Transverse colon (tissue), 4 donors: ENCODE measurements at regions not wholly inside any gene's neighbourhood (a gene's known extent, or its start where the extent isn't known, plus 50 kb on each side); places are given as distances from the start of the nearest gene placed in this dataset.
"Not testable (repeated sequence)": the region's sequence is repeated elsewhere in the genome, so short reads cannot be mapped to it uniquely, and the experiment has no call there.

Experiments
- DNase-seq: peaks from one replicate; pipeline ENCODE4 v3.0.0-alpha.2; 2019
- H3K27ac ChIP-seq, 4 donors: fragments of 200-600 bp; sonication (generic); 2 replicates each; pipeline ENCODE4 v1.5.1; 2016 to 2018; ENCODE audit warnings: inconsistent platforms in 4 of 4
- H3K27me3 ChIP-seq: fragments of 200-600 bp; sonication (generic); 2 replicates; pipeline ENCODE4 v1.5.1; 2017; ENCODE audit warnings: inconsistent platforms
- H3K36me3 ChIP-seq, 4 donors: fragments of 200-600 bp; sonication (generic); 2 replicates each; pipeline ENCODE4 v1.5.1; 2017 to 2019; ENCODE audit warnings: inconsistent platforms in 4 of 4
- H3K4me1 ChIP-seq, 4 donors: fragments of 200-600 bp; sonication (generic); 2 replicates each; pipeline ENCODE4 v1.5.1; 2017 to 2020; ENCODE audit warnings: inconsistent platforms in 4 of 4
- H3K4me3 ChIP-seq, 4 donors: fragments of 200-600 bp; sonication (generic); 1 replicate in 1 of 4; 2 replicates in 3 of 4; pipeline versions ENCODE4 v1.5.1 to v1.6.1; 2017 to 2019; ENCODE audit warnings: inconsistent platforms in 4 of 4
- H3K9me3 ChIP-seq, 2 donors: fragments of 200-600 bp; sonication (generic); 2 replicates each; pipeline ENCODE4 v1.5.1; 2017 to 2019; ENCODE audit warnings: inconsistent platforms in 2 of 2
- EP300 ChIP-seq: sonication (generic); formaldehyde crosslinking; IDR thresholded peaks from one replicate; pipeline ENCODE4 v1.6.1; 2017; ENCODE audit warnings: antibody characterized with exemption, low read depth
- POLR2A ChIP-seq: fragments of 450-650 bp; IDR thresholded peaks from one replicate; pipeline ENCODE4 v1.6.1; 2016; ENCODE audit warnings: antibody characterized with exemption, mild to moderate bottlenecking, moderate library complexity
- POLR2AphosphoS5 ChIP-seq, 3 donors: sonication (generic); formaldehyde crosslinking; IDR thresholded peaks; one replicate each; pipeline ENCODE4 v1.6.1; 2016; ENCODE audit warnings: antibody characterized with exemption in 3 of 3
- WGBS, 2 donors: methylation state at CpG; one replicate each; pipeline ENCODE4 v1.1.5; 2018; ENCODE audit warnings: low coverage in 1 of 2; 5-methylcytosine and 5-hydroxymethylcytosine counted together
- in situ Hi-C, 4 donors: fragments of 200-750 bp; cut with MboI; loops; one replicate each; pipeline versions ENCODE4 v1.15.0 to v1.15.1; 2017; ENCODE audit warnings: low sequenced_read_pairs in 3 of 4, low pct_ligation_motif_present in 1 of 4, low pct_unique_long_range_greater_than_20kb in 1 of 4
- intact Hi-C: fragments of 100-400 bp; cut with DNase I; formaldehyde crosslinking; loops from one replicate; pipeline ENCODE4 v1.15.1; 2023; ENCODE audit warnings: low total_unique reads
- TF ChIP-seq, protein P1 (sequence below), 5 experiments: fragments of 200-600 bp in 3 of 5; fragments of 450-650 bp in 2 of 5; sonication (generic) in 3 of 5; IDR thresholded peaks; 1 replicate in 2 of 5; 2 replicates in 3 of 5; pipeline ENCODE4 v1.5.1; 2016 to 2017; ENCODE audit warnings: antibody characterized with exemption in 5 of 5, inconsistent platforms in 3 of 5, mild to moderate bottlenecking in 2 of 5, moderate library complexity in 1 of 5

DNA sequence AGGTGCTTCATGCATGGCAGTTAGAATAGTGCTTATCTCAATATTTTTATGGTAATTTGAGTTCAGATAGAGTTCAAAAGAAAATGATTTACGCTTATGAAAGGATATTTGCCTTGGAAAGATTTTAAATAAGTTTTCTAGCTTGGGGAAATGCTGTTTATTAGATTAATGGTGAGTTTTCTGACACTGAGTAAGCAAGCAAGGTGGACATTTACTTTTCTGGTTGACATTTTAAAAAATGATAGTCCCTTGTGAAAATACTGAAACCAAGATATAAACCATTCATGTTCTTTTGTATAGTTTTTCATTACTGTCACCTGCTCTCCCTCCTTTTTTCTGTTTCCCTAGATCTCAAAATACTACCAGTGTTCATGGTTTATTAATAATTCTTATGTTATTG is 1034.8 kb upstream of the SPRY2 start:
- Histone ChIP-seq H3K9me3 (no peaks in the 10 kb centered on the region), H3K4me3 (no peak overlapping the region), H3K4me1 (peaks cover 0 to 9% (median 0%) of the 10 kb centered on the region in 4 donors), H3K36me3 (no peaks in the 10 kb centered on the region), H3K27me3 (no peaks in the 10 kb centered on the region), H3K27ac (no peak overlapping the region)
- intact Hi-C loops = loop anchor here (10.0 kb wide), 1 partner anchor 921 kb away; no protein-coding TSS in a partner anchor
- WGBS, 2 donors = 50 to 55% methylated on average over 1 of the region's 1 CpG
- TF ChIP-seq POLR2A (no peak), EP300 (no peak), POLR2AphosphoS5 (IDR thresholded peaks at IDR 0.05) (no peak)
- TF ChIP-seq, protein P1, sequence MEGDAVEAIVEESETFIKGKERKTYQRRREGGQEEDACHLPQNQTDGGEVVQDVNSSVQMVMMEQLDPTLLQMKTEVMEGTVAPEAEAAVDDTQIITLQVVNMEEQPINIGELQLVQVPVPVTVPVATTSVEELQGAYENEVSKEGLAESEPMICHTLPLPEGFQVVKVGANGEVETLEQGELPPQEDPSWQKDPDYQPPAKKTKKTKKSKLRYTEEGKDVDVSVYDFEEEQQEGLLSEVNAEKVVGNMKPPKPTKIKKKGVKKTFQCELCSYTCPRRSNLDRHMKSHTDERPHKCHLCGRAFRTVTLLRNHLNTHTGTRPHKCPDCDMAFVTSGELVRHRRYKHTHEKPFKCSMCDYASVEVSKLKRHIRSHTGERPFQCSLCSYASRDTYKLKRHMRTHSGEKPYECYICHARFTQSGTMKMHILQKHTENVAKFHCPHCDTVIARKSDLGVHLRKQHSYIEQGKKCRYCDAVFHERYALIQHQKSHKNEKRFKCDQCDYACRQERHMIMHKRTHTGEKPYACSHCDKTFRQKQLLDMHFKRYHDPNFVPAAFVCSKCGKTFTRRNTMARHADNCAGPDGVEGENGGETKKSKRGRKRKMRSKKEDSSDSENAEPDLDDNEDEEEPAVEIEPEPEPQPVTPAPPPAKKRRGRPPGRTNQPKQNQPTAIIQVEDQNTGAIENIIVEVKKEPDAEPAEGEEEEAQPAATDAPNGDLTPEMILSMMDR (IDR thresholded peaks at IDR 0.05) = no peak
- in situ Hi-C loops = no loop called here
- no peak for DNase-seq

DNA sequence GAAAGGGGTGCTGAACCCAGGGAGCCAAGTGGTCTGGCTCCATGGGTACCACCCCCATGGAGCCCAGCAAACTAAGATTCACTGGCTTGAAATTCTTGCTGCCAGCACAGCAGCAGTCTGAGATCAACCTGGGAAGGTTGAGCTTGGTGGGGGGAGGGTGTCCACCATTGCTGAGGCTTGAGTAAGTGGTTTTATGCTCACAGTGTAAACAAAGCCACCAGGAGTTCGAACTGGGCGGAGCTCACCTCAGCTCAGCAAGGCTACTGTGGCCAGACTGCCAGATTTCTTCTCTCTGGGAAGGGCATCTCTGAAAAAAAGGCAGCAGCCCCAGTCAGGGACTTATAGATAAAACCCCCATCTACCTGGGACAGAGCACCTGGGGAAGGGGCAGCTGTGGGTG is 1021.8 kb upstream of the SPRY2 start:
- intact Hi-C loops, H3K36me3 ChIP-seq, in situ Hi-C loops, H3K9me3 ChIP-seq, H3K4me3 ChIP-seq, H3K4me1 ChIP-seq, H3K27ac ChIP-seq, H3K27me3 ChIP-seq: not testable (repeated sequence)
- DNase-seq = peak; percentile 53
- WGBS, 2 donors = 0 to 41% methylated on average over 1 to 2 of the region's 2 CpGs

DNA sequence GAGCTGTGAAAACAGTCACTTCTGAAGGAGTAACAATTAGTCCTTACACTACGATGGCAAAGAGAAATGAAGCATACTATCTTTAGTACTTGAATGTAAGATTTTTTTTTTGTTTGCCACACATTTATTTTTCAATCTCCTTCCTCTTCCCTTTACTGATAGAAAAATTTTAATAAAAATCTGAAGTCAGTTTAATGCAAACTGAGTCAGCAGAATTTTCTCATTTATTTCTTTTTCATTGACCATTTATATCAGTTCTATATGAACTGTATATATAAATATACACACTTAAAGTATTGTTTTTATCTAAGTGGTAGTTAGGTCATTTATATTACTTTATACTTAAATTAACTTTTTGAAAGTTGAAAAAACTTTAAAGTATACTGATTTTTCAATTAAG is 1009.1 kb upstream of the SPRY2 start:
- TF ChIP-seq EP300 (no peak), POLR2AphosphoS5 (IDR thresholded peaks at IDR 0.05) (no peak), POLR2A (no peak)
- TF ChIP-seq, protein P1 (IDR thresholded peaks at IDR 0.05) = no peak
- no peaks in the 10 kb centered on the region for H3K27me3 ChIP-seq
- intact Hi-C loops (no loop called here), in situ Hi-C loops (no loop called here)
- H3K9me3 ChIP-seq = no peaks in the 10 kb centered on the region
- WGBS, 2 donors = 50 to 57% methylated on average over 1 of the region's 1 CpG
- no peak overlapping the region for H3K27ac ChIP-seq
- no peak overlapping the region for H3K4me3 ChIP-seq
- no peaks in the 10 kb centered on the region for H3K36me3 ChIP-seq
- H3K4me1 ChIP-seq = no peaks in the 10 kb centered on the region
- DNase-seq = no peak

DNA sequence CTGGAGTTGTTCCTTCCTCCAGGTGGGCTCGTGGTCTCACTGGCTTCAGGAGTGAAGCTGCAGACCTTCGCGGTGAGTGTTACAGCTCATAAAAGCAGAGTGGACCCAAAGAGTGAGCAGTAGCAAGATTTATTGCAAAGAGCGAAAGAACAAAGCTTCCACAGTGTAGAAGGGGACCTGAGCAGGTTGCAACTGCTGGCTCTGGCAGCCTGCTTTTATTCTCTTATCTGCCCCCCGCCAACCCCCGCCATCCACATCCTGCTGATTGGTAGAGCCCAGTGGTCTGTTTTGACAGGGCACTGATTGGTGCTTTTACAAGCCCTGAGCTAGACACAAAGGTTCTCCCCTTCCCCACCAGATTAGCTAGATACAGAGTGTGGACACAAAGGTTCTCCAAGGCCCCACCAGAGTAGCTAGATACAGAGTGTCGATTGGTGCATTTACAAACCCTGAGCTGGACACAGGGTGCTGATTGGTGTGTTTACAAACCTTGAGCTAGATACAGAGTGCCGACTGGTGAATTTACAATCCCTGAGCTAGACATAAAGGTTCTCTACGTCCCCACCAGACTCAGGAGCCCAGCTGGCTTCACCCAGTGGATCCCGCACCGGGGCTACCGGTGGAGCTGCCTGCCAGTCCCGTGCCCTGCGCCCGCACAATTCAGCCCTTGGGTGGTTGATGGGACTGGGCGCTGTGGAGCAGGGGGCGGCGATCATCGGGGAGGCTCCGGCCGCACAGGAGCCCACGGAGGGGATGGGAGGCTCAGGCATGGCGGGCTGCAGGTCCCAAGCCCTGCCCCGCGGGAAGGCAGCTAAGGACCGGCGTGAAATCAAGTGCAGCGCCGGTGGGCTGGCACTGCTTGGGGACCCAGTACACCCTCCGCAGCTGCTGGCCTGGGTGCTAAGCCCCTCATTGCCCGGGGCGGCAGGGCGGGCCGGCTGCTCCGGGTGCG is 999.5 kb upstream of the SPRY2 start:
- in situ Hi-C loops, H3K27me3 ChIP-seq, H3K9me3 ChIP-seq, H3K4me3 ChIP-seq, DNase-seq, H3K4me1 ChIP-seq, H3K36me3 ChIP-seq, intact Hi-C loops, H3K27ac ChIP-seq: not testable (repeated sequence)
- 93% methylated on average over 36 of the region's 36 CpGs; no CpG with 5 or more reads in 1 of the 2 donors for WGBS, 2 donors

DNA sequence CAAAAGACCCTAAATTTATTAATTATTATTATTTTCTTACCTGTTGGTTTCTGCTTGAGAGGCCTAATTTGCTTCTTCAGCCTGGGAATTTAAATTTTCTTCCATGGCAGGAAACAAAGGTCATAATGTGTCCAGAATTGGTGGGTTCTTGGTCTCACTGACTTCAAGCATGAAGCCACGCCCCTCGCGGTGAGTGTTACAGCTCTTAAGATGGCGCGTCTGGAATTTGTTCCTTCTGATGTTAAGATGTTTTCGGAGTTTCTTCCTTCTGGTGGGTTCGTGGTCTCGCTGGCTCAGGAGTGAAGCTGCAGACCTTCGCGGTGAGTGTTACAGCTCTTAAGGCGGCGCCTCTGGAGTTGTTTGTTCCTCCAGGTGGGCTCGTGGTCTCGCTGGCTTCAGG is 998.7 kb upstream of the SPRY2 start:
- 96 to 97% methylated on average over 4 to 14 of the region's 14 CpGs for WGBS, 2 donors

More for the DNA sequence above, 998.7 kb upstream of the SPRY2 start:
- H3K4me1 ChIP-seq, H3K36me3 ChIP-seq, H3K4me3 ChIP-seq, DNase-seq, in situ Hi-C loops, H3K27ac ChIP-seq, H3K9me3 ChIP-seq, intact Hi-C loops, H3K27me3 ChIP-seq: not testable (repeated sequence)
